GM21717 (cell line): ENCODE measurements at regions not wholly inside any gene's neighbourhood (a gene's known extent, or its start where the extent isn't known, plus 50 kb on each side); places are given as distances from the start of the nearest gene placed in this dataset.

Experiments
- ATAC-seq: cut with Tn5 transposase; IDR thresholded peaks from one replicate; pipeline ENCODE4 v1.9.1; 2021; ENCODE audit warnings: mild to moderate bottlenecking, moderate library complexity; ENCODE audit not compliant: unreplicated experiment

- ATAC-seq, result no peak
Observed at GRCh38 chr10:59079386-59080226, 96.8 kb upstream of the PHYHIPL start.

DNA sequence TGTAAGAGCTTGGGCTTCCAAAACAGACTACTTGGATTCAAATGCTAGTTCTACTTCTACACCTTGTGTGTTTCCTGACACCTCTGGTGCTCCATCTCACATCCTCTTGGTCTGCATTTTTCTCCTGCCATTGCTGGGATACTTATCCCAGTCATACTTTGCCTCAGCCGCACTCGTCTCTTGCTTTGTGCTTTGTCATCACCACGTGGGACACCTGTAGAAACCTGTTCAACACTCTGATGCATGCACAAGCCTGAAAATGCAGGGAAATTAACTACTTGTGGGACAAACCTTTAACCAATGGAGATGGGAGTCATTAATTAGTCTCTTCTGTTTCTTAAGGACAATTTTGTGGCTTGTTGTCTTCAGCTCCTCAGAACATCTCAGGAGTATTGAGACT is 94.2 kb upstream of the PHYHIPL start:
- no peak for ATAC-seq

DNA sequence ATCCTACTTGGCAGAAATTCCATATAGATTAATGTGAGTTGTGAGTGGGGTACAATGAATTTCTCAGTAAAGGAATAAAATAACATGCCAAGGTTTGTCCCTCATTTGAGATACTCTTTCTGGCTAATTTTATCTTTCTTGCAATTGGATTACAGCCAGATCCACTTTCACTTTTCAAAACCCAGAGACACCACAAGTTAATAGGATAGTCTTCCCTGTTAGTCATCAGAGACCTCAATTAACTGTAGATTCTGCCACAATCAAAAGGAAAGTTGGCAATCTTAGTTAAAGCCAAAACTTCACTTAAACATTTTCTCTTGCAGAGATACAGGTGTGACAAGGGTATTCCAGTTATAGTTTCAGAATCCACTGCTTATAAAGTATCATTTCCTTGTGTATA is 91.4 kb upstream of the PHYHIPL start:
- no peak for ATAC-seq

DNA sequence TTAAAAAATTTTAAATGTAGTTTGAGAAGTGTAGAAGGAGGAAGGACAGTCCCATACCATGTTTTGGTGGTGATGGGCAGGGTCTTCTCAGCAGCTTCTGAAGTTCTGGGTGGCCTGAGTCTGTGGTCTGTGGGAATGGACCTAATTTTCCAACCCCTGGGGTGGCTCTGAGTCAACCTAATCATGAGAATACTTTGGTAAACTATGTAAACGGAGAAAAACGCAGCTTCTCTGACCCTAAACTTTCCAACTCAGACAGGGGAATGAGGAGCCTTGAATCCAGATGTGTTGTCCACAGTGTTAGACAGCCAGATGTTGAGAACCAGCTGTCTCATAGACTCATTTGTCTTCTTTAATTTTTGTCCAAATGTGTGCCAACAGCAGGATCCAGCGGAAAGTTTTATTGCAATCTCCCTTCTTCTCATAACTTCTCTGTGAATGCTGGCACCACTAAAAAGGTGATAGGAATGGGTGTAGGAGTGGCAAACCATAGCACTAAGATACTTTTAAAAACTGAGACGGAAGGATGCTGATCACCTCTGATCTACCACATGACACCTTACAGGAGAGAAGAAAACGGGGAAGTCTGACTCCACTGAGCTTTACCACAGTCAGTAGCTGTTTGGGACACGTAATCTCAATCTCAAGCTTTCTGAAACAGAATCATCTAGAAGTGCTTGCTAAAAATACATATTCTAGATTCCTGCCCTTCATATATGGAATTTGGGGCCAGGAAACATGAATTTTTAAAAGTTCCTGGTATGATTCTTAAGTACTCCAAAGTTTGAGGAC is 90.5 kb upstream of the PHYHIPL start:
- ATAC-seq, result no peak

- ATAC-seq, result no peak
Observed at GRCh38 chr10:59087486-59087885, 89.0 kb upstream of the PHYHIPL start.

DNA sequence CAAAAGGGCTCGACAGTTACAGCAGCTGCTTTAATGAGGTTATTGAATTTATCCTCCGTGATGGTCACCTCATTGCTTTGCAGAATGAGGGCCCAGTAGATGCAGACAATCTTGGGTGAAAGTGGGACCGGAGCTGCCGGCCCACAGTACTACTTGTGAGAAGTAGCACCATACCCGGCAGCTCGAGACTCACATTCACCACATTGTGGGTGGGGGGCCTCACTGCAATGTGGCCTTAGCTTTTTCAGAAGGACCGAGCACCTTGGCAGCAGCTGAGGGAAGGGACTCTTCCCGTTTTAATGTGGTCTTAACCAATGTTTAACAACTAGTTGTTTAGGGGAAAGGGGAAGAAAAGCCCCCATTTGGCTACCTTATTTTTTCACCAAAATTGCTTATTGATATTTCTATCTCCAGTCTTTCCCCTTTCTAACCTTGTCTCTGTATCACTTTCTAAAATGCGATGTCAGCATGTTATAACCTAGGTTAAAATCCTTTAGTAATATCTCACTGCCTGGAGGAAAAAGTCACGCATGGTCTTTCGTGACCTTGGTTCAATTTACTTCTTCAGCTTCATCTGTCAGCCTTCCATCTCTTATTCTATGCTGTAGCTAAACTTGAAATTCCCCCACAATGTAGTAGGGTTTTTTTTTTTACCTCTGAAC is 87.4 kb upstream of the PHYHIPL start:
- no peak for ATAC-seq

DNA sequence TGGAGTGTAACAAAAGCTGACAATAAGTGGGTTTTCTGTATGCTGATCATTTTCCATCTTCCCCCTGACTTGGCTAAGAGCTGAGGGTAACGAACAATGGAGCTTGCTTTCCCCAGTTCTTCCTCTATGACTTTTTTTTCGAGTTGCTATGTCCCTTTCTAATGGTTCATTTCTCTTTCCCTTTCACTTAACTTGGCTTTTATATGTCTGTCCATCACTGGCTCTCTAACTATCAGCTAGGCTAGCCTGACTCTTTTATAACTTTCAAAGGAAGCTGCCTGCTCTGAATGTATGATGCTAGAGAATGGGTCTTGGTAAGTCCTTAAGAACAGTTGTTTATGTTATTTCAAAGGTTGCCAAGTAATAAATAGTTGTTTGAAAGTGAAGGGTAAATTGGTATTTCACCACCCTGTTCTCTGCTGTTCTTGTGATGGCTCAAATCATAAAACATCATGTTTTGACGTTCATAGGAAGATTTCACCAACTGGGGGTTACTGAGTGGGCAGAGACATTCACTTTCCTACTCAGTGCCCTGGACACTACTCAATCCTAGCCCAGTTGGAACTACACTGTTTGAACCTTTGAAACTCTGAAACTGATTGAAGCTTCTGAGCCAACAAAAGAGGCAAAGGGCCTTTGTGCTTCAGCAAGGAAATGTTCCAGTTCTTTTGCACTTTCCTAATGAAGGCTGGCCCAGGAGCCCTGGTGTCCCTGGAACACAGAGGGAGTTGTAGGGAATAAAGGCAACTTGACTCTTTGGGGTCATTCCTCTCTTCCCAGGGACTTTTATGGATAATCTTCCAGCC is 85.4 kb upstream of the PHYHIPL start:
- ATAC-seq, result no peak

DNA sequence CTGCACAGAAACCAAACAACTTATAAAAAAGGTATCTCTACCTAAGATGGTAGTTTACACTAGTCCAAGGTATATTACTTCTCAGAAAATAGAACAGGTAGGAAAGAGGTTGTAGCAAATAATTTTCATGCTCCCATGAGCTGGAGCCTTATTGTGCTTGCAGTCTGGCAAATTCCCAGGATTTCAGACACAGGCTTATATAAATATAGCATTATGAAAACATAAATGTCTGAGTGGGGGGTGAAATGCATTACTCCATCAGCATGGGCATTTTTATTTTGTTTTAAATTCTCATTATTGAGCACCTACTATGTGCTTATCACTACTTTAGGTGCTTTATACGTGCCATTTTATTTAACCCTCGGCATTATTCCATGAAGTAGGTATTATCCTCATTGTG is 83.0 kb upstream of the PHYHIPL start:
- ATAC-seq, result no peak

DNA sequence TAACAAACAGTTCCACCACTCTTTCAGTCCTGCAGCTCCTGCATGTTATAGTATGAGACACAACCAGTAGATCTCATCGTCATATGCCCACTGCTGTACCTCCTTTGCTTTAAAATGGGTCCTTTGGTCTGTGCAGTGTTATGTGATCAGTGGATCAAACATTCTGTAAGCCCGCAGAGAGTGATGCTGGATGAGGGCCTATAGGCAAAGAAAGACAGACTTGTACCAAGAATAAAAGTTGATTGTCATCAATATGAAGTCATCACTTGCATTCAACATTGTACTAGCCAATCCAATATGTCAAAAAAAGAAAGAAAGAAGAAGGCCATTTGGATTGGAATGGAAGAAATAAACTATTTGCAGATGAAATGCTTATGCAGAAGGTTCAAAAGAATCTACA is 79.8 kb upstream of the PHYHIPL start:
- no peak for ATAC-seq

DNA sequence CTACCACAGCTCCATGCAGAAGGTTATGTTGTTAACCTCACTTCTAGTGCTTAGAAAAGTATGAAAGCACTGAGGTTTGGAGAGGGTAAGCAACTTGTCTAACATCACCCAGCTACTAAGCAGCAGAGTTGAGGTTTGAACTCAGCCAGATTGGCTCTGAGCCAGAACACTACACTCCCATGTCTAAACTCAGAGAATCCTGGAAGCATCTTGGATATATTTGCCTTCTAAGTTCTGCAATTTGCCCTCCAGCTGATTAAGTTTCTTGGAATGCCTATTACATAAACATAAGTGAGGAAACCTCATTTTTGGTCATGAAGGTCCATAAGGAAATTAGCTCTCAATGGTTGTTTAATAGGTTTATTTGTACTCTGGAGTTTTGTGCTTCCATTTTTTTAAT is 78.1 kb upstream of the PHYHIPL start:
- ATAC-seq, result no peak

- ATAC-seq, result no peak
Observed at GRCh38 chr10:59098831-59099452, 77.5 kb upstream of the PHYHIPL start.

- no peak for ATAC-seq
Observed at GRCh38 chr10:59099481-59099880, 77.0 kb upstream of the PHYHIPL start.

GRCh38 chr10:59102394-59102793 is 74.0 kb upstream of the PHYHIPL start:
- no peak for ATAC-seq

DNA sequence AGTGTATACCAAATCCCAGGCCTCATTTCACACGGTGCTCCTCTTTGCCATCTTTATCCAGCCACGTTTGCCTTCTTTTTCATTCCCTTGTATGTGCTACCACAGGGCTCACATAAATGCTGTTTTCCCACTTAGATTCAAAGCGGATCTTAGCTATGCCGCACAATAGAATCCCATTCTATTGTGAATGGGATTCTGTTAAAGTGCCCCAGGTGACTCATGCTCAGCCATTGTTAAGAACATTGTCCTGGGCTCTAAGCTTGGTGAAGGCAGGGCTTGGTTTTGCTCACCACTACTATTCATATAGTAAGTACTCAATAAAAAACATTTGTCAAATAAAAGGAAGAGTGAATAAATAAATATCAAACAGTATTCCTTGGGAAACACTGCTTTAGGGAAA is 72.3 kb upstream of the PHYHIPL start:
- no peak for ATAC-seq

DNA sequence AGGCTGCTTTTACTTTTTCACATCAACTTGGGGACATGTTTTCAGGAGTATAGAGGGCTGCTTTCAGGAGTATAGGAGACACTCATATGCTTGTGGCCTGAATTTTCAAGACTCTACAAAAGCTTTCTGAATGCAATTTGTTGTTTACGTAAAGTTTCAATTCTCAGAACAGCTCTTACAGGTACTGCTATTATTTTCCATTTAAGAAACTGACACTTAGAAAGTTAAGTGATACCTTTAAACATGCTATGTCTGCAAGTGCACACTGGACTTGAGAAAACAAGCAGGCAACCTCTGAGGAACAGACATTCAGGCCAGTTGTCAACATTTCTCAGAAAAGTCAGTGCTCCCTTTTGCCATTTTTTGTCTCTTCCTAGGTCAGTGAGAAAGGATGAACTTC is 70.0 kb upstream of the PHYHIPL start:
- no peak for ATAC-seq

- ATAC-seq, result no peak
Observed at GRCh38 chr10:59107147-59107546, 69.3 kb upstream of the PHYHIPL start.

- ATAC-seq, result no peak
Observed at GRCh38 chr10:59108296-59108870, 68.1 kb upstream of the PHYHIPL start.

DNA sequence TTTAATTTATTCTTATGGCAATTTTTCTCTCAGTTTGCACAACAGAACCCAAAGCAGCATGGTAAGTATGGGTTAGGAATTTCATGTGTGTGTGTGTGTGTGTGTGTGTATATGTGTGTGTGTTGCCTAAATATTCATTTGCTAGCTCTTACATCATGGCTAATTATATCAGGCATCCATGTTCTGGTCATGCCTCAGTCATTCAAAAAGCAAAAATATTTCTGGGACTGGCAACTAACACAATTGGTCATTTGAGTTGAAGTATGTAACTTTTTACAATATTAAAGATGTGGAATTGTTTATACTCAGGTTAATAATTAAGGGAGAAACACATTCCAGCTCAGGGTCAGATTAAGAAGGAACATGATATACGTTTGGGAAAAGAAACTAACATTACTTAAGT is 67.6 kb upstream of the PHYHIPL start:
- ATAC-seq, result no peak

DNA sequence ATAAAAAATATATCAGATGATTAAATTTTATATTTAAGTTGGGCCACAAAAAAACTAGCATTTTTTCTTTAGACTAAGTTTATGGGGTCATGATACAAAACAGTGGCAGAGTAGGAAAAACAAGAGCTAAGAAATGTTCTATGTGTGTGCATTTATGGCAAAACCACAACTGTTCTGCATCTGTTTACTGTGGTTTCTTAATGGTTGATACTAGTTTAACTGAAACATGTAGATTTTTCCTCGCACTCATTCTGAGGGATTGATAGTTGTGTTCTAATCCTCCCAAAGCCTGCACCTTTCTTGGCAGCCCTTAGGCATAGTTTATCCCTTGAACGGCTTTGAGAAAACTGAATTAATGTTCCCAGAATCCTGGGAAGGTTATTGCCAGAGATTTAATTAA is 66.6 kb upstream of the PHYHIPL start:
- ATAC-seq, result no peak

DNA sequence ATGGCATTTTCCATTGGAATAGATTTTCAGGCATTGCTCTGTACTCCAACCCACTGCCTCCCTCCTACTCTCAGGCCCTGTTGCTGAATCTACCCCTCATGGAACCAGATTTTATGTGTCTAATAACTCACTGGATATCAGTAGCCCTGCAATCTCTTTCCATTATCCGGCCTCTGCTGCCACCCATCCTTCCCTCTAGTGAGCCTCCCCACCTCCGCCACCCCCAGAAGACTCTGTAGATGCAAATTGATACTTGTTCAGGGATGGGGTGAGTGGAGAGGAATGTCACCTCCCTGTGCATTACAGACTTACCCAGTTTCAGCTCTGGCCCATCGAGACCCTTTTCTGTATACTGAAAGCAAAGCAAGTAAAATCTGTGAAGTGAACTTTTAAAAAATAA is 52.3 kb upstream of the PHYHIPL start:
- no peak for ATAC-seq
